Stimulated activated effector memory CD8-positive, alpha-beta T cell treated with anti-CD3 and anti-CD28 coated beads, Interleukin-12 subunit alpha, Interleukin-12 subunit beta, amount 100 ng/mL, for 72 hours (primary cell): ENCODE measurements at regions not wholly inside any gene's neighbourhood (a gene's known extent, or its start where the extent isn't known, plus 50 kb on each side); places are given as distances from the start of the nearest gene placed in this dataset.

ENCODE experiments used
- ATAC-seq: fragments of 150-1000 bp; cut with Tn5 transposase; 2 replicates; pipeline ENCODE4 v1.10.0; 2021
- DNase-seq, 2 donors: peaks; one replicate each; pipeline ENCODE4 v3.0.0; 2021 to 2022; ENCODE audit warnings: low spot score in 2 of 2
- H3K27ac Mint-ChIP-seq: one replicate; pipeline ENCODE4 v1.8.0; 2022; ENCODE audit warnings: mild to moderate bottlenecking, mixed read lengths
- H3K36me3 Mint-ChIP-seq: one replicate; pipeline ENCODE4 v1.8.0; 2022; ENCODE audit warnings: mild to moderate bottlenecking, mixed read lengths
- H3K4me1 Mint-ChIP-seq: one replicate; pipeline ENCODE4 v1.8.0; 2022; ENCODE audit warnings: mixed read lengths
- H3K4me3 Mint-ChIP-seq: one replicate; pipeline ENCODE4 v1.8.0; 2022; ENCODE audit warnings: mild to moderate bottlenecking, mixed read lengths
- H3K9me3 Mint-ChIP-seq: one replicate; pipeline ENCODE4 v1.8.0; 2022; ENCODE audit warnings: mixed read lengths

DNA sequence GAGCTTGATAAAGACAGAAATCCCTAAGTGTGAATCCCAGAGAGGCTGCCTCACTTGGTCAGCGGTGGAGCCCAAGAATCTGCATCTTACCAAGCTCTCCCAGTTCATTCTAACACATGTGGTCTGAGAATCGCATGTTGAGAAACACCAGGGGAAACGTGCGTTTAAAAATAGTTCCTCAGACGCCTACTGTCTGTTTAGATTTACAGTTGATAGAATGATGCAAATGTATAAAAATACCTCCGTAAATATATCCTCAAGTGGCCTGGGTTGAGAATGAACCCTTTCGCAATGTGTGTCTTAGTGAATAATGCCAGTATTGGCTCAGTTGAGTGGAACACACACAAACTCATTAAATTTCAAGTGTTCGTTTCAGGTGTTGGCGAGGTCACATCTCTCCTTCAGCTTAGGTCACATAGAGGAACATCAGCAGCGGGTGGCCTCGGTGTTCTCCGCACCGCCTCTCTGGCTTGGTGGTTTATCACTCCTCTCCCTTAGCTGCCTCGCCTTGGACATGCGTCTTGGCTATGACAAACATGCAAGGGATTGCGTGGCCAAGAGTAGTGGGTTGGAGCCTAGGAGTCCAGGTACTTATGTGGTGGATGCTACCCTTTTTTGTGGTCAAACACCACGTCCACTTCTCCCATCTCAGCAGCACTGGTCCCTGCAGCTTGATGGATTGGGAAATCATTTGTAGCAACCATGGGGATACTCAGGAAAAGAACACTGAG is 117.6 kb upstream of the SPATA13 start:
- H3K9me3 Mint-ChIP-seq, result no peaks in the 10 kb centered on the region
- ATAC-seq (no peak), DNase-seq (no peak)
- no peak overlapping the region for H3K27ac Mint-ChIP-seq
- H3K36me3 Mint-ChIP-seq, result no peaks in the 10 kb centered on the region
- H3K4me1 Mint-ChIP-seq, result peaks cover 29% of the 10 kb centered on the region
- no peak overlapping the region for H3K4me3 Mint-ChIP-seq

DNA sequence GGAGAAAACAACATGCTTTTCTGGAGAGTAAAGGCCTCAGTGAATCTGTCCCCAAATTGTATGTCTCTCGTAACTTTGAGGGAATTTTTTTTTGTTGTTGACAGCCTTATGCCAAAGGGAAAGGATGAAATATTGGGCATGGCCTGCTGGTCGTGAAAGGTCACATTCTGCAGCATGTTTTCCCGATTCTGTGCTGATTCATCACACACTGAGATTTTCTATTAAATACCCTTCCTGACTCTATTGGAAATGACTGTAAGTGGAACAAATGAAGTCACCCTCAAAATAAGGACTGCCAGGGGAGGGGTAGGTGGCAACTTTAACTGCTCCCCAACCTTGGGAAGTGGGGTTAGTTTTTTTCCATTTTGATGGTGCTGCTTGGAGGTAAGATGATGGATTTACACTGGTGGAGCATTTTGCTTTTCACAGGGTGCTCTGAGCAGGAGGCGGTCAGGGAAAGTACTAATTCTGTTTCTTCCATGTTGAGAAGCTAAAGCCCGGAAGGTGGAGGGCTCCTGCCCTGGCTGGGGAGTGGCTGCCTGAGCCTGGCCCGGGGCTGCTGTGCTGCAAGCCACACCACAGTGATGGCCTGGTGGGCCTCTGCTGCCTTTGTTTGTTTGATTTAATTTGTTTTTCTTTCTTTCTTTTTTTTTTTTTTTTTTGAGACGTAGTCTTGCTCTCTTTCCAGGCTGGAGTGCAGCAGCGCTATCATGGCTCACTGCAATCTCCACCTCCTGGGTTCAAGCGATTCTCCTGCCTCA is 116.8 kb upstream of the SPATA13 start:
- Mint-ChIP-seq H3K27ac (no peak overlapping the region), H3K9me3 (no peaks in the 10 kb centered on the region)
- no peak for ATAC-seq

DNA sequence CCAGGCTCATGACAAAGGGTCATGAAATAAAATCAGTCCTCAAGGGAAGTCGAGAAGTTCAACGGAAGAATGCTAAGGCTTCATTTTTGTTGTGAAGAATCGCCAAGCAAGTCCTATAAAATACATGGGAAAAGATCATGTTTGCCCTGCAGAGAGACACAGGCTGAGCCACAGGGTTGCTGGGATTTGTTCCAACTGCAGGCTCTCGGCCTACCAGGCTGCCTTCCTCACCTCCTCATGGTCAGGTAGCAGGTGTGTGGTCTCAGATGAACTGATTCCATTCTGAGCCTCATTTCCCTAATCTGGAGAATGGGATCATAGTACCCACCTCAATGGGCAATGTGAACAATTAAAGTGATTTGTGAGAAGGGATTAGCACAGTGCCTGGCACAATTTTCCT is 114.9 kb upstream of the SPATA13 start:
- peaks cover 10% of the 10 kb centered on the region for H3K4me1 Mint-ChIP-seq
- H3K27ac Mint-ChIP-seq, result no peak overlapping the region
- ATAC-seq (no peak), DNase-seq (no peak)
- no peak overlapping the region for H3K4me3 Mint-ChIP-seq
- H3K36me3 Mint-ChIP-seq, result no peaks in the 10 kb centered on the region
- no peaks in the 10 kb centered on the region for H3K9me3 Mint-ChIP-seq

More for the DNA sequence above, 116.8 kb upstream of the SPATA13 start:
- H3K4me3 Mint-ChIP-seq, result no peak overlapping the region
- DNase-seq, result no peak
- peaks cover 22% of the 10 kb centered on the region for H3K4me1 Mint-ChIP-seq
- no peaks in the 10 kb centered on the region for H3K36me3 Mint-ChIP-seq

DNA sequence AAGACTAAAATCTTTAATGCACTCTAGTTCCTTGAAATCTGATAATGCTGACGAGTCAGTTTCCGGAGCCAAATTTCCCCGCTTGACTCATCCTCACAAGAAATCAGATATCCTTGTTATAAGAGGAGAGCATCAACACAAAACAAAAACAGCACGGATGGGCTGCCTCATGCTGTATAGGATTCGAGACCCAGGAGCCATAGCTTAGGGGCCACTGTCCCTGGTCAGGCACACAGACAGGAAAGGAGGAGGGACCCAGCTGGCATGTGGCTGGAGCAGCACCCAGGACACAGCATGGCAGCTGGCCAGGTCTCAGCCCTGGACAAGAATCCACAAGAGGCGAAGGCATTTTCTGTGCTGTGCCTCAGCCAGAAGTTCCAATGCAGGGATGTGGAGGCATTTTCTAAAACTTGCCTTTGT is 110.2 kb upstream of the SPATA13 start:
- no peak for DNase-seq
- H3K27ac Mint-ChIP-seq, result no peak overlapping the region
- H3K4me3 Mint-ChIP-seq, result no peak overlapping the region
- ATAC-seq, result no peak
- no peaks in the 10 kb centered on the region for H3K36me3 Mint-ChIP-seq
- peaks cover 18% of the 10 kb centered on the region for H3K4me1 Mint-ChIP-seq
- no peaks in the 10 kb centered on the region for H3K9me3 Mint-ChIP-seq

DNA sequence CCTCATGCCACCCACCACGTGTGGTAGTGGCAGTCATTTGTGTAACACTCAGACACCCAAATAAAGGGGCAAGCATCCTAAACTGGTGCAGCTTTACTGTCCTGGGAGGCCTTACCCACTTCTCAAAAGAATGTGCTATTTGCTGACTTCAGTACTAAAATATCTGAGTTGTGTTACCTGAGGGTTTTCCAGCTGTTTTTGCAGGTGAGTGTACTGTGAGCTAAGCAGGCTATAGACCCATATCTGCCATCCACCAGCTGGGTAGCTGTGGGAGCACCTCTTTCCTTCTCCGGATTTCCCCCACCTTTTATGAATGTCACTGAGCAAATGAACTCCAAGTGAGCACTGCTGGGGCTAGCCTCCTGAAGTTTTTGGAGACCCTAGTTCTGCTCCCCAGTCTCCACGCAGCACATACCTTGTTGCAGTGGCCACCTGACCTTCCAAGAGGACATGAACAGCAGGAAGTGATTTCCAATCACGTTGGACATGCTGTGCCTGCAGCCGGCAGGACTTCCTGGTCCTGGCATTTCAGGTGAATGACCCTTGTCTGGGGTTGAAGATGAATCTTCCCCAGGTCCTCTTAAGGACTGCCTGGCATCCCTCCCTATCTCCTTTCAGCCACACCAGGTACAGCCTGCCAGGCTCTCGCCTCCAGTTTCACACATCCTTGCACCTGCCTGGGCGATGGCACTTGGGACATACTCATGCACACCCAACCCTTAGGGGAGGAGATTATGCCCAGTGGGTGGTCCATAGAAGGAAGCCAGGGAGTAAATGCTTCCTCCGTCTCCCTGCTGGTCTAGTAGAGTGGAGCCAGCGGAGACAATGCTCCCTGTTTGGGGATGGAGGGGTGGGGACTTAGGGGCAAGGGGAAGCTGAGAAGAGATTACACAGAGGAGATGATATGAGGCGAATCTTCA is 109.5 kb upstream of the SPATA13 start:
- no peak for DNase-seq
- Mint-ChIP-seq H3K9me3 (no peaks in the 10 kb centered on the region), H3K4me3 (no peak overlapping the region), H3K36me3 (no peaks in the 10 kb centered on the region), H3K27ac (no peak overlapping the region), H3K4me1 (peaks cover 22% of the 10 kb centered on the region)
- no peak for ATAC-seq

DNA sequence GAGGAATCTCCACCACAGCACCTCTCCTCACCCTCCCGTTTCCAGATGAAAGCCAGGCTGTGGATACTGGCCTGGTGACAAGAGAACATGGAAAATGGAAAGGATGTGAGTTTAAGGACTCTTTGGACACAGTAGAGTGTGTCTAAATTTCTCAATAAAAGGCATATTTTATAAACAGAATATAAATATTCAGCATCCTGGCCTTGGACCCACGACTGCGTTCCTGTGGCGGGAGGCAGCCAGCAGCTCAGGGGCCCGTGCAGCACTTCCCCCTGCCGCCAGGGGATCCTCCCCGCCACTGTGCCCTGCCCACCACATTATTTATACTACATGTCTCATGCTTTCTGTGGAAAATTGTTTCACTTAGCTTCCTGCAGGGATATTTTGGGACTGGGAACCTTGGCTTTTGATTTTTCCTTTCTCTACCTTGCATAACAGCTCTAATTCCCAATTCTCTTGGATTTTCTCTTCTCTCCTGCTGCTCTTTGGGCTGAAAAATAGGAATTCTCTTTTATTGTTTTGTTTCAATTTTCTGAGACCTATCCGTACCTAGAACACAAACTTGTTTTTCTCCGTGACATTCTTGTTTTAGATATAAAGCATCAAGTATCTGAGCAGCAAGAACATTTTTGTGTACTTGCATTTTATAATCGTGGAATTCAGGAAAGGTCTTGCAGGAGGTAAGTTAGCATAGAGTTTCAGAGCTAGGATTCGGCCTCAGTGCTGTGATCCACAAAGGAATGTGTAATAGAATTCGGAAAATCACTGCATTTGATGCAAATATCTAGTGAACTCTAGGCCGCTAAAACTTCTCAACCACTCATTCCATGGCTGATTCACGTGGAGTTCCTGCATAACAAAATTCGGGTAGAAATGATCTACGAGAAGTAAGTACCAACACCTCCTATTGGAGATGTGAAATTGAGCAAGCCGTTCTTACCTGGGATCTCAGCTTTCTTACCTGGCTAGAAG is 107.7 kb upstream of the SPATA13 start:
- H3K36me3 Mint-ChIP-seq, result no peaks in the 10 kb centered on the region
- ATAC-seq (no peak), DNase-seq (no peak)
- H3K4me3 Mint-ChIP-seq, result no peak overlapping the region
- no peaks in the 10 kb centered on the region for H3K9me3 Mint-ChIP-seq
- H3K4me1 Mint-ChIP-seq, result peaks cover 23% of the 10 kb centered on the region
- H3K27ac Mint-ChIP-seq, result no peak overlapping the region

DNA sequence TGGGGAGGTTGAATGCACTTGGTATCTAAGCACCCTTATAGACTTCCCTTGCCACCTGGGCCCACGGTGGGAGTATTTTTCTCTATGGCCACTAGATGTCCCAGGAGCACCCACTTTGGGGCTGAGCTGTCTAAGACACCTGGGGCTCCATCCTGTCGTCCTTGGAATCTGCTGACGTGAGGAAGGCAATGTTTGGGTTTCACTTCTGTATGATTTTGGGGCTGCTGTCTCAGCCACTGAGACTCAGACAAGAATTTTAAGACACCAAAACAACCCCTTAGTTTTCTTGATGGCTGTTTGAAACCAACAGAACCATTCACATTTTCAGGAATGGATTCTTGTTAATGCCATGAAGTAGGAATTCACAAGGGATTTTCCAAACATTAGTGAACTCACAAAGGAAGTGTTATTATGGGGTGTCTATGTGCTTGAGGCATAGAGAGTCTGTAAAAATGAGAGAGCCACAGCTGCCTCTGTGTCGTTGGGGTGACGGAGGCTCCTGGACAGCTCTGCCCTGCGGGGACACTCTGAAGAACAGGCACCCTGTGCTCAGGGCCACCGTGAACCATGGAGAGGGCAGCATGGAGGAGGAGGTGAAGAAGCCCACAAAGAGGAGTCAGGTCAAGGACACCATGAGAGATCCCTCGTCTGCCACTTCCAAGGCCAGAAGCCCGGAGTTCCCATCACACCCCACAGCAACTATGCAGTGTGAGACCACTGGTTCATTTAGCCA is 106.8 kb upstream of the SPATA13 start:
- Mint-ChIP-seq H3K4me1 (peaks cover 23% of the 10 kb centered on the region), H3K27ac (no peak overlapping the region), H3K4me3 (no peak overlapping the region), H3K36me3 (no peaks in the 10 kb centered on the region), H3K9me3 (no peaks in the 10 kb centered on the region)
- peak; percentile 37 to 75 for DNase-seq
- peak; percentile 85 for ATAC-seq

DNA sequence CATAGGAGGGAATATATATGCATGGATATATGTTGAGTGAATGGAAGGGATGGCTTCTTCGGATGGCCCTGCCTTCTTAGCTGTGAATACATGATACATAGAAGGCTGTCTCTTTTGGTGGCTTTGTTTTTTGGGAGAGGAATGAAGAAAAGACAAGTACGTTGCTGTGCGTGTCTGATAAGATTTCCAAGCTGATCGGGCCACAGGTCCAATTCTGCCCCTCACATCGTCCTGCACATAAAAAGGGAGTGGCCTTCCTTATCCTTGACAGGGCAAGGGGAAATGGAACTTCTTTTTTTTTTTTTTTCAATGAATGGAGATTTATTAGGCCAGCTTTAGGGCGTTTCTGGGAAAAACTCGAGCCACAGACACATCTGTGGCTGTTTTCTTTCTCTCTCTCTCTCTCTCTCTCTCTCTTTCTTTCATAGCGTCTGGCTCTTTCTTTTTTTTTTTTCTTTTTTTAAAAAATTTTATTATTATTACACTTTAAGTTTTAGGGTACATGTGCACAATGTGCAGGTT is 103.8 kb upstream of the SPATA13 start:
- ATAC-seq (no peak), DNase-seq (no peak)
- no peak overlapping the region for H3K4me3 Mint-ChIP-seq
- H3K27ac Mint-ChIP-seq, result no peak overlapping the region
- H3K9me3 Mint-ChIP-seq, result no peaks in the 10 kb centered on the region
- no peaks in the 10 kb centered on the region for H3K36me3 Mint-ChIP-seq
- H3K4me1 Mint-ChIP-seq, result peaks cover 18% of the 10 kb centered on the region

DNA sequence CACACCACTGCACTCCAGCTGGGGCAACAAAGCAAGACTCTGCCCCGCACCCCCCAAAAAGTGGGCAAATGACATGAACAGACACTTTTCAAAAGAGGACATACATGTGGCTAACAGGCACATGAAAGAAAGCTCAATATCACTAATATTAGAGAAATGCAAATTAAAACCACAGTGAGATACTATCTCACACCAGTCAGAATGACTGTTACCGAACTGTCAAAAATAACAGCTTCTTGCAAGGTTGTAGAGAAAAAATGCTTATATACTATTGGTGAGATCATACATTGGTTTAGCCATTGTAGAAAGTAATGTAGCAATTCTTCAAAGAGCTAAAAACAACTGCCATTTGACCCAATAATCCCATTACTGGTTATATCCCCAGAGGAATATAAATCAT is 99.5 kb upstream of the SPATA13 start:
- Mint-ChIP-seq H3K27ac (no peak overlapping the region), H3K4me1 (peaks cover 12% of the 10 kb centered on the region), H3K36me3 (no peaks in the 10 kb centered on the region), H3K4me3 (no peak overlapping the region), H3K9me3 (no peaks in the 10 kb centered on the region)
- DNase-seq (no peak), ATAC-seq (peak; percentile 19)

DNA sequence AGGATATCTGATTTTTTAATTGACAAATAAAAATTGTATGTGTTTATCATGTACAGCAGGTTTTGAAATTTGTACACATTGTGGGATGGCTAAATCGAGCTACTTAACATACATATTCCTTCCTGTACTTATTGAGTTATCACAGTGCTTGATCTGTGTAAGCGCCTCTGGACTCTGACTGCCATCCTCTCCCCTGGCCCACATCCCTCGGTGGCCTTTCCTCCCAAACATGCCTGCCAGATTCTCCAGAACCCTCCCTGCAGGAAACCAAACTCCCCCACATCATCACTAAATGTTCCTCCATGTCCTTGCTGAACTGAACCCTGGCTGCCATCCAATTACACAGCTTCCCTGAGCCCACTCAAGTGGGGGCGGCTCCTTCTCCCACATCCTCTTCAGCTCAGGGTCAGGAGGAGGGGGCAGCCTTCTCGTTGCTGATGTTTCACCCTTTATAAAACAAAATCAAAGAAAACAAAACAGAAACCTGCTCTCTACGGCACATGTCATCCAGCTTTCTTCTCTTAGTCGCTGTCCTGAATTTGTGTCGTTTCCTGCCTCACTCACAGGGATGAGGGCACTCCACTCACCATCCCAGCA is 97.1 kb upstream of the SPATA13 start:
- peak overlapping the region; percentile 63 for H3K27ac Mint-ChIP-seq
- H3K4me3 Mint-ChIP-seq, result peak overlapping the region; percentile 0
- no peaks in the 10 kb centered on the region for H3K36me3 Mint-ChIP-seq

DNA sequence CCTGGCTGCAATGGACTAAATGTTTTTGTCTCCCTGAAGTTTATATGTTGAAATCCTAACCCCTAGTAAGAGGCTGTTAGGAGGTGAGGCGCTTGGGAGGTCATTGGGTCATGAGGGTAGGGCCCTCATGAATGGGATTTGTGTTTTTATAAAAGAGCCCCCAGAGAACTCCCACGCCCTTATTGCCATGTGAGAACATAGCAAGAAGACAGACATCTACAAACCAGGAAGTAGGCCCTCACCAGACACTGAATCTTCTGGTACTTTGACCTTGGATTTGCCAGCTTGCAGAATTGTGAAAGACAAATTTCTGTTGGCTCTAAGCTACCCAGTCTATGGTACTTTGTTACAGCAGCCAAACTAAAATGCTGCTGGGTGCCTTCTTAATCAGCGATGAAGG is 96.1 kb upstream of the SPATA13 start:
- H3K4me3 Mint-ChIP-seq, result peak overlapping the region; percentile 0
- H3K9me3 Mint-ChIP-seq, result no peaks in the 10 kb centered on the region
- H3K4me1 Mint-ChIP-seq, result peaks cover 11% of the 10 kb centered on the region
- no peak overlapping the region for H3K27ac Mint-ChIP-seq
- no peaks in the 10 kb centered on the region for H3K36me3 Mint-ChIP-seq
- no peak for DNase-seq
- no peak for ATAC-seq

More for the DNA sequence above, 97.1 kb upstream of the SPATA13 start:
- ATAC-seq (no peak), DNase-seq (no peak)
- Mint-ChIP-seq H3K9me3 (no peaks in the 10 kb centered on the region), H3K4me1 (peaks cover 11% of the 10 kb centered on the region)

DNA sequence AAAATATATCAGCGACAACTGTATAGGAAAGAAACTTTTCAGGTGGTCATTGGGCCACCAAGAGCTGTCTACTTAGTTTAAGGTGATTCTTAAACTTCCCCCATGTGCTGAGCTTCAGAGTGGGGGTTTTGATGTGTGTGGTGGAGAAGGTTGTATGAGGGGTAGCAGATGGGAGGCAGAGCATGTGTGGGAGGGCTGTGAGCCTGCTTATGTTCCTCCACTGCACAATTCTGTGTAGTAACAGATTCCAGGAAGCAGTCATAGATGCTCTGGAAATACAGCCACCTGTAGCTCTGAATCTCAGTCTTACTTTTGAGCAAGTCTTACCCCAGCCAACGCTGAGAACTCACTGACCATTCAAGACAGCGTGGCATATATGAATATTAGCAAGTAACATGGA is 95.3 kb upstream of the SPATA13 start:
- DNase-seq, result no peak
- Mint-ChIP-seq H3K36me3 (no peaks in the 10 kb centered on the region), H3K27ac (no peak overlapping the region), H3K4me3 (no peak overlapping the region), H3K9me3 (no peaks in the 10 kb centered on the region), H3K4me1 (peaks cover 11% of the 10 kb centered on the region)
- ATAC-seq, result no peak

DNA sequence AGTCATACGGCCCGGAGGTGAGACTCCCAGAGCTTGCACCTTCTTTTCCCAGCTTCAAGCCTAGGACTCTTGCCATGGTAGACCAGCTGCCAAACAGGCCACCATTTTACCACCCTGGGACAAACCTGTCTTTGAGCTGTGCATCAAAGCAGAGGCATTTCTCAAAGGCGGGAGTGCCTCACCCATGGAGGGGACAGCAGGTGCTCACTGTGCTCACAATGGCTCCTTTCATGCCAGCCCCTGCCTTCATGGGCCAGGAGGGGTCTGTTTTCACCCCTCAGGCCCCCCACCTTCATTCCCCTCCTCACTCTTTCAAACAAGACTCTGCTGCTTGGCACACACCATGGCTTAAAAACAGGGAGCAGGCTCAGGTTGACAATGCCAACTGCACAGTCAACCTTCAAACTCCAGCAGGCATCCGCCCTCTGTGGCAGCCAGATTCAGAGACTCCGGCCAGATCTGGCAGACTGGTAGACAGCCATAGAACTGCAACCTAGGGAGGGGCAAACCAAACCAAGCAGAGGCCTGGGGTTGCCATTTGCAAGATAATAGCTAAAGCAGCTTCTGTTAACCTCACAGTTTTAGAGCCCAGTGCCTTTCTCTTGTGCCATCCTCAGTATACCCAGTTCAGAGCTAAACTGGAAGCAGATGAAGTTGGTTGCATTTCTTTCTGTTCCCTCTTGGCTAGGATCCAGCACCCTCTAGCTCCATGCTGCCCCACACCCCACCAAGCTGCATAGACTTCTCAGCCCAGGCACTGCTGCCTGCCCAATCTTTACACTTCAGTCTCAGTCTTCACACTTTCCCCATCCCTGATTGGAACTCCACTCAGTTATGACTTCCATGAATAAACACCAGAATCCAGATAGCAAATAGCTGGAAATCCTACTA is 93.9 kb upstream of the SPATA13 start:
- Mint-ChIP-seq H3K9me3 (no peaks in the 10 kb centered on the region), H3K27ac (no peak overlapping the region), H3K4me3 (no peak overlapping the region), H3K36me3 (no peaks in the 10 kb centered on the region), H3K4me1 (peaks cover 11% of the 10 kb centered on the region)
- ATAC-seq (no peak), DNase-seq (no peak)
